ENCODE measurements at regions not wholly inside any gene's neighbourhood (a gene's known extent, or its start where the extent isn't known, plus 50 kb on each side); places are given as distances from the start of the nearest gene placed in this dataset.

- TF ChIP-seq CTCF (IDR thresholded peaks at IDR 0.05) (no peak), EP300 (IDR thresholded peaks at IDR 0.05; ENCODE audit: low read depth) (no peak), POLR2AphosphoS5 (IDR thresholded peaks at IDR 0.05) (no peak)
These were observed 155.3 kb downstream of the PHETA1 start for GRCh38 chr12:111213561-111213960.

Data from transverse colon (tissue), 4 donors.